ENCODE measurements at regions not wholly inside any gene's neighbourhood (a gene's known extent, or its start where the extent isn't known, plus 50 kb on each side); places are given as distances from the start of the nearest gene placed in this dataset.

DNA sequence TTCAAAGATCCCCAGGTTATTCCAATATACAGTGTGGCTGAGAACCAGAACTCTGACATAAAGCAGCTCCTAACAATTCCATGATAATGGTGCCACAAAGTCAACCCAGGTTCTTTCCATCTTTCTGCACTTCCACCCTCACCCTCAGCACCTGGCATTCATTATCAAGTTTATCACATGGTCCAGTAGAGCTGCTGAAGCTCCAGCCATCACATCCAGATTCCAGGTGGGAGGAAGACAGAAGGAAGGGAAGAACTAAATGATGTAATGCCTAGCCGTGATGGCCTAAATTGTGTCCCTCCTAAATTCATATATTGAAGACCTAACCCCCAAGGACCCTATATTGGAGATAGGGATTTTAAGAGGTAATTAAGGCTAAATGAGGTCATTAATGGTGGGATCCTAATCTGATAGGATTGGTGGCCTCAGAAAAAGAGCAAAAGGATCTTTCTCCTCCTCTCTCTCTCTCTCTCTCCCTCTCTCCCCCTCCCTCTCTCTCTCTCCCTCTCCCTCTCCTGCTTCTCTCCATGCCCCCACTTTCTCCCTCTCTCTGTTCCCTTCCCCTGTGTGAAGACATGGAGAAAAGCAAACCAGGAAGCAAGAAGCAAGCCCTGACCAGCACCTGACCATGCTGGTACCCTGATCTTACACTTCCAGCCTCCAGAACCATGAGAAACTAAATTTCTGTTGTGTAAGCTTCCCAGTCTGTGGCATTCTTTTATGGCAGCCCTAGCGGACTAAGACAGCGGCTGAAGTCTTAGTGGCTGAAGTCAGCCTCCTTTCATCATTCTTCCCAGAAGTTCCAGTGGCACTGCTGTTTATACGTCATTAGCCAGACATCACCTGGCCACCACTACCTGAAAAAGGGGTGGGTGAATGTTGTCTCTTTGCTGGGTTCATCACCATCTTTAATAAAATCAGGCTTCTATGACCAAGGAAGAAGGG lies 369.7 kb upstream of the PROK2 start:
- no peak for DNase-seq (ENCODE audit: low read depth)

DNA sequence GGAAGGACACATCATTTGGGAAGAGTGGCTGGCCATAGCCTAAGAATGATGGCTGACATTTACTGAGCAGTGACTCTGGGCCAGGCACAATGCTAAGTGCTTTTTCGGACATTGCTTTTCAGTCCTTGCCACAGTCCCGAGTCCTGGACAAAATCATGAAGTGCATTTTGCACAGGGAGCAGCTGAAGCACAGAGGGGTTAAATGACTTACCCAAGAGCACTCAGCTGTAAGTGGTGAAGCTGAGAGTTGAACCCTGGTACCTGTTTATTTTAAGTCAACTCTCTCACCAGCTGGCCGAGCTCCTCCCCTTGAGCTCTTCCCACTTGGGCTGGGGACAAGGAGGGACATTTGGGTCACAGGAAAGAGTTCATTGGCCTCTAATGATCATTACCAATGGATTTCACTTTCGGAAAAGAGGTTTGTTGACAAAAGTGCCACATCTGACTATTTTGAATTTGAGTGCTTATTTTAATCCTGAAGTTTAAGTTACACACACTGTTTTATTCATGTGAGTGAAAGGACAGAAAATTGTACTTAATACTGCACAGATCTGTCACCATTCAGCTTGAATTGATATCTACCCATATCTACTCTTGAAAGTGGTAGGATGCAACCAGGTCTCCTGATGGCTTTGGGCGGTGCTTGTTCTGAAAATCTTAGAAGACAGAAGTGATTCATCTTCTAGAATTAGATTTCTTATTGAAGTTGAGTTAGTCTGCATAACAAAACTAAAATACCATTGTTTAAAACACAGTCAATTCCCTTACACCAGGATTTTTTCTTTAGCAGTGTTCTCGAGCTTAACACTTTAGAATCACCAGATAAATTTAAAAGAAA lies 368.7 kb upstream of the PROK2 start:
- DNase-seq (ENCODE audit: low read depth) = no peak

DNA sequence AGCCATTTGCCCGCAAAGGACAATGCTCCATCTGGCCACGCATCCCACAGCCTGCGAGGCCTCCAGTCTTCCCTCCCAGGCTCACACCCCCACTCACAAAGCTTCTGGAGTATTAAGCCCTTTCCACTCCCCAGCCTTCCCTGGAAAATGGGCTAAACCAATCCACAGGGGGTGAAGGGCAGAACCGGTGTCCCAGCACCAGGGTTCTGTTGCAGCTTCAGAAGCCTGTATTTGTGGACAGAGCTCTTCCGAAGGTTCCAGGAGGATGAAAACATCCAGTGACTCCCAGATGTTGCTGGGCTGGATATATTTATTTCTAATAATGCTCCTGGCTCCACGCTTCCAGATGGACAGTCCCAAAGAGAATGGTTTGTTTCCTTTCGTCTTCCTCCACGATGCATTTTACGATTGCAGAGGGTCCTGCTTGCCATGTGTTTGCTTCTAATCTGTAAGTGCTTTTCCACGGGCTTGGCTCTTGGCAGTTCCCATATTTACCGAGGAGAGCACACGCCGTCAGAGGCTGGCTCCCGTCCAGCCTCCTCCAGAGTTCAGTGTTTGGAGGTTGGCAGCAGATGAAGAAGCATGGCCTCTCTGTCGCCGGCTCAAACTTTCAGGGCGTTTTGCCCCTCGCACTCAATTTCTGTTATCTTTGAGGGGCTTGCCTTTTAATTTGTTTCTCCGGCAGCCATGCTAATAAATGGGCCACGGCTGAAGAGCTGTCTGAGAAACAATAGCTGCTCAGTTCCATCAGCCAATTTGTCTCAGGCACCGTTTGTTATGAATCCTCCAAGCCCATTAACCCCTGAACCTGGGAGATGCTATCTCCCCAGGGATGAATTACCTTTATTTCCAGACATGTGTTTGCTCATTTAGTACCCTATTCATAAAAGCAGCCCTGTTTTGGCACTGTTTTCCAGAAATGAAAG lies 367.9 kb upstream of the PROK2 start:
- DNase-seq (ENCODE audit: low read depth) = no peak

- DNase-seq (ENCODE audit: low read depth) = no peak
Observed at GRCh38 chr3:72151465-72152238, 366.7 kb upstream of the PROK2 start.

- DNase-seq (ENCODE audit: low read depth) = no peak
Observed at GRCh38 chr3:72150634-72151412, 365.9 kb upstream of the PROK2 start.

DNA sequence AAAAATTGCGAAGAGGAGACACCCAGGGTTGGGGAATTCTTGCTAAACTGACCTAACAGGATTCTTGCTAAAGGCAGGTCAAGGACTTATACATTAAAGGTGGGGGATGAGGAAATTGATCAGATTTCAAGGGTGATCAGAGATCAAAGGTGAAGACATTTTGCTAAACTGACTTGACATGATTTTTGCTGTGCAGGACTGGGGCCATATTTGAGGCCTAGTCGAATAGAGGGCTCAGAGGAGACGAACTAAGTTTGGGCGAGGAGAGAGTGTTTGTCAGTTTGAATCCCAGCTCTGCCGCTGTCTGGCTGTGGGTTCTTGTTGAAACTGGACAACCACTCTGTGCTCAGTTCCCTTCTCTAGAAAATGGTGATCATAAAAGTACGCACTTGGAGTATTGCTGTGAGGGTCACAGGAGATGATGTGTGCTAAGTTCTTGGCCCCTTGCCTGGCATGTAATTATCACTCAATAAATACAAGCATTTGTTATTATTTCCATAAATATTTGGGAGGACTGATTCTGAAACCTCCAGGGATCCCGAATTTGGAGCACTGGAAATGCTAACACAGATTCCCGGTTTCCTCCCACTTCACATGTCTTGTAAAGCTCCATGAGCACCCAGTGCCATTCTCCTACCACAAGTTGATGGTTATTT lies 364.8 kb upstream of the PROK2 start:
- no peak for DNase-seq (ENCODE audit: low read depth)

DNA sequence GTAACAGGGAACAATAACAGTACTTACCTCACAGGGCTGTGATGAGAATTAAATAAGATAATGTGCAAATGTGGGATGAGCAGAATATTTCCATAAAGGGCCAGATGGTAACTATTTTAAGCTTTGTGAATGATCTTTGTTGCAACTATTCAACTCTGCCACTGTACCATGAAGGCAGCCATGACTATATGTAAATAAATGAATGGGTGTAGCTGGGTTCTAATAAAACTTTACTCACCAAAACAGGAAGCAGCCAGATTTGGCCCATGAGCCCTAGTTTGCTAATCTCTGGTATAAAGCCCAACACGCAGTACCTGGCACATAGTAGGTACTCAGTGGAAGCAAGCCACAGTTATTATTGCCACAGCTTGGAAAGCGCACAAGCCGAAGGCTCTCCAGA lies 362.7 kb upstream of the PROK2 start:
- DNase-seq (ENCODE audit: low read depth) = no peak

GRCh38 chr3:72145506-72146380 lies 360.8 kb upstream of the PROK2 start:
- peak; percentile 74 for DNase-seq (ENCODE audit: low read depth)

DNA sequence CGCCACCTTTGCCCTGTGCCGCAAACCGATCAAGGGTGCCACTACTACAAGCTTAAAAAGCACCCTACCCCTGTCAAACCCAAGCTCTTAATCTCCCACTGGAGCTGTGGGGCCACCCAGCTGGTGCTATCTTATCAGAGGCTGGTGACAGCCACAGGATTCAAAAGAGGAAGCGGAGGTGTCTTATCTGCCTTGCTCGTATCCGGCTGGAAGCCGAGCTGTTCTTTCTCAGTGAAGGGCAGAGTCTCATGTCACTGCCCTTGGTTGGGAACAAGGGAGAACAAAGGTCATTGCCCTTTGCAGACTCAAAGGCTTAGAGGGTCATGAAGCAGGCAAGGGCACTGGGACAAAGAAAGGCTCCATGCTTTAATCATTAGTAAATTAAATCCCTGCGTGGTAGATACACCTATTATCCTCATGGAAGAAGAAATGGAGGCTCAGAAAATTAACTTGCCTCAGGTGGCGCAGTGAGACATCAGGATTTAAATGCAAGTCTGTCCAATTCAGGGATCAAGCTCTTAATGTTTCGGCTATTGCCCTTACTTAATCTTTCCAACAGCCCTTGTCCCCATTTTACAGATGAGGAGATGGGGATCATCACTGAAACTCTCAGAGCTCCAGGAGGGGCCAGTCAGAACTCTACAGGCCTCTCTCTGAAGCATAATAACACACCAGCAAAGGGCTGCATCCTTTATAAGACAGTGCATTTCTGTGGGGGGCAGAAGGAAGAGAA lies 360.0 kb upstream of the PROK2 start:
- peak; percentile 66 for DNase-seq (ENCODE audit: low read depth)

- no peak for DNase-seq (ENCODE audit: low read depth)
Observed at GRCh38 chr3:72143966-72144717, 359.2 kb upstream of the PROK2 start.

DNA sequence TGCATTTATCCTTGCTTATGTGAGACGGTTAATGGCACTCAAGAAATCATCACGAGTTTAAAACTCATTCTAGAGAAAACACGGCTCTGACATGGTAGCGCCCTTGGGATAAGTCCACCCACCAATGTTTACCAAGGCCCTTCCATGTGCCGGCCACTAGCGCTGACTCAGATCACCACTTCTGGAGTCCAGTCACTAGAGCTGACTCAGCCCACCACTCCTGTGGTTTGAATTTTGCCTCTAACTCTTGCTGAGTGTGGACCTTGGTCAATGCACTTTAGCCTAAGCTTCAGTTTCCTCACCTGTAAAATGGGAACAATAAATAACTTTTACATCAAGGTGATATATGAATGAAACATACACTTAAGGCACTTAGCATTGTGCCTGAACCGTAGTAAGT lies 358.4 kb upstream of the PROK2 start:
- DNase-seq (ENCODE audit: low read depth) = no peak

- DNase-seq (ENCODE audit: low read depth) = no peak
Observed at GRCh38 chr3:72142028-72142427, 357.1 kb upstream of the PROK2 start.

DNA sequence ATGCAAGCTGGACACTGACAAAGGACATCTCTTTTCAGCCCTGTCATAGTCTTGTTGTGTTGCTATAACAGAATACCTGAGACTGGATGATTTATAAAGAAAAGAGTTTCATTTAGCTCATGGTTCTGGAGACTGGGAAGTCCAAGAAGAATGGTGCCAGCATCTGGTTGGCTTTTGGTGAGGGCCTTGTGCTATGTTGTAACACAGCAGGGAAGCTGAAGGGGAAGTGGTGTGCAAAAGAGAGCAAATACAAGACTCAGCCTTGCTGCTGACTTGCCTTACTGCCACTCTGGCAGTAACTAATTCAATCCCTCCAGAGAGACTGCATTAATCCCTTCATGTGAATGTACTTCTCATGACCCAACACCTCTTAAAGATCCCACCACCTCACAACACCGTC lies 356.3 kb upstream of the PROK2 start:
- no peak for DNase-seq (ENCODE audit: low read depth)

- DNase-seq (ENCODE audit: low read depth) = no peak
Observed at GRCh38 chr3:72139316-72139715, 354.4 kb upstream of the PROK2 start.

- DNase-seq (ENCODE audit: low read depth) = no peak
Observed at GRCh38 chr3:72137865-72138861, 353.2 kb upstream of the PROK2 start.

DNA sequence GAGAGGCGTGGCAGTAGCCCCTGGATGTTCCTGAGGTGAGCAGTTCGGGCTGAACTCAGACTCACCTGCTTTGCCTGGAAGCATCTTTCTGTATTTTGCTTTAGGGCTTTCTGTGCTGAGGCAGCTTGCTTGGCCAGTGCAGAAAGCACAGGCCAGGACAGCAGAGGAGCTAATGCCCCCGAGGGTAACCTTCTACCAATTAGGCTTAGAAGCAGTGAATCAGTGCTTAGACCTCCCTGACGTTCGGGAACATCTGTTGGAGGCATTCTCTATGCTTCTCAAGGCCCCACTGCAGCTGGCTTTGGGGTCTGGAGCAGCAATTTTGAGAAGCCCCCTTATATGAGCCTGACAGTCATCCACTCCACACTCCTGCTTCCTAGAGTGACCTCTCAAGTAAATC lies 350.7 kb upstream of the PROK2 start:
- no peak for DNase-seq (ENCODE audit: low read depth)
